ENCODE measurements at regions not wholly inside any gene's neighbourhood (a gene's known extent, or its start where the extent isn't known, plus 50 kb on each side); places are given as distances from the start of the nearest gene placed in this dataset.

- TF ChIP-seq CTCF (IDR thresholded peaks at IDR 0.05; ENCODE audit: low read depth, low read length) = no peak
- DNase-seq (ENCODE audit: extremely low read depth, low read depth) = no peak
Observed at GRCh38 chr17:73743518-73744201, 99.4 kb upstream of the SDK2 start.

- no peak for DNase-seq (ENCODE audit: extremely low read depth, low read depth)
- TF ChIP-seq CTCF (IDR thresholded peaks at IDR 0.05; ENCODE audit: low read depth, low read length) = no peak
Observed at GRCh38 chr17:73744411-73744810, 100.2 kb upstream of the SDK2 start.

GRCh38 chr17:73746314-73747073, 102.2 kb upstream of the SDK2 start:
- DNase-seq (ENCODE audit: extremely low read depth, low read depth) = no peak
- no peak for TF ChIP-seq CTCF (IDR thresholded peaks at IDR 0.05; ENCODE audit: low read depth, low read length)

- TF ChIP-seq CTCF (IDR thresholded peaks at IDR 0.05; ENCODE audit: low read depth, low read length) = no peak
- no peak for DNase-seq (ENCODE audit: extremely low read depth, low read depth)
Observed at GRCh38 chr17:73747221-73748002, 103.2 kb upstream of the SDK2 start.

- no peak for DNase-seq (ENCODE audit: extremely low read depth, low read depth)
- no peak for TF ChIP-seq CTCF (IDR thresholded peaks at IDR 0.05; ENCODE audit: low read depth, low read length)
Observed at GRCh38 chr17:73748508-73748907, 104.3 kb upstream of the SDK2 start.

GRCh38 chr17:73749337-73749823, 105.1 kb upstream of the SDK2 start:
- no peak for TF ChIP-seq CTCF (IDR thresholded peaks at IDR 0.05; ENCODE audit: low read depth, low read length)
- DNase-seq (ENCODE audit: extremely low read depth, low read depth) = no peak
